ENCODE measurements at regions not wholly inside any gene's neighbourhood (a gene's known extent, or its start where the extent isn't known, plus 50 kb on each side); places are given as distances from the start of the nearest gene placed in this dataset.

DNA sequence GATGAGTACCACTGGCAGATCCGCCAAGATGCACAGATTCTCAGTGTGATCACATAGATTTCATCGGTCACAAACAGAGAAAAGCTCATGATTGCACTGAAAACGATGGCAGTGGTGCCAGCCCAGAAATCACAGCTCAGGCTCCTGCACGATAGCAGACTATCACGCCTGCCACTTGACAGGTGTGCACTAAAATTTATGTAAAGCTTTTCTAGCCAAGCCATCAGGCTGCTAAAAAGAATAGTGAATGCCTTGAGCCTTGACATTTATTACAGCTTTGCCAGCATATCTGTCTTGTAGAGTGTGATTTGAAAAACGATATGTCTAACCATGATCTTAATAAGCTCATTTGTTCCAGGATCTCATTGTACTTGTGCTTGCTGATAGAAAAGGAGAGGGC is 409.5 kb upstream of the CWC22 start:
- TF ChIP-seq POLR2A (IDR thresholded peaks at IDR 0.05; ENCODE audit: low read depth, low read length) (no peak), TAF1 (IDR thresholded peaks at IDR 0.05; ENCODE audit: borderline replicate concordance, low read depth, low read length) (no peak), POLR2AphosphoS5 (IDR thresholded peaks at IDR 0.05; ENCODE audit: low read depth, low read length) (no peak)
- no peak for FAIRE-seq
- no peak for DNase-seq (ENCODE audit: insufficient read length)

DNA sequence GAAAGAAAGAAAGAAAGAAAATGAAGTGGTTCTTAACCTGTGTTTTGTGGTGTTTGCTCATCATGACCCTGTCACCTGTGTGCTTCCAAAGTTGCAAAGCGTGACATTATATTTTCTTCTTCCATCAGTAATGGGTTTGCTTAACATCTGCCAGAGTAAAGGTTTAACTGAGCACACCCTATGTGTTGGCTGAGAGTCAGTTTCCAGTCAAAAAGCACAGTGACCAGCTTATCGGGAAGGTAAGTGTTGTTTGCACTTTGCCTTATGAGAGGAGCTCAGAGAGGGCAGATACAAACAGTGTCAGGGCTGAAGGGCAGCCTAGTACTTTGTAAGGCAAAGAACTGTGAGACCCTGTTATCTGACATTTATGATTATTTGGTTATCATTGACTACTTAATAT is 406.2 kb upstream of the CWC22 start:
- DNase-seq (ENCODE audit: insufficient read length) (no peak), FAIRE-seq (no peak)
- TF ChIP-seq POLR2AphosphoS5 (IDR thresholded peaks at IDR 0.05; ENCODE audit: low read depth, low read length) (no peak), TAF1 (IDR thresholded peaks at IDR 0.05; ENCODE audit: borderline replicate concordance, low read depth, low read length) (no peak), POLR2A (IDR thresholded peaks at IDR 0.05; ENCODE audit: low read depth, low read length) (no peak)

DNA sequence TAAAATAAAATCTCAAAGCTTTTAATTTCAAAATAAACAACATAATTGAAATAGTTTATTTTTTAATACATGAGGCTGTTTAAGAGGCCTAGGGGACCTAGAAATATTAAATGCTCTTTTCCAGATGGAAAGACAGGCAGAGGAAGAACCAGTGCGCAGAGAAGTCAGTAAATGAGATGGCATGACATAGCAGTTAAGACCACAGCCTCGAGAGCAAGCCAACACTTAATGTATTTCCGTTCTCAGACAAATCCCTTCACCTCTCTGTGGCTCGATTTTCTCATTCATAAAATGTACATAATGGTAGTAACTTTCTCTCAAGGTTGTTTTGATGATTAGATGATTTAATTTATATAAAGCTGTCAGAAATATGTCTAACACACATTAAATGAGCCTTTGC is 405.1 kb upstream of the CWC22 start:
- TF ChIP-seq POLR2AphosphoS5 (IDR thresholded peaks at IDR 0.05; ENCODE audit: low read depth, low read length) (no peak), TAF1 (IDR thresholded peaks at IDR 0.05; ENCODE audit: borderline replicate concordance, low read depth, low read length) (no peak), POLR2A (IDR thresholded peaks at IDR 0.05; ENCODE audit: low read depth, low read length) (no peak)
- FAIRE-seq (no peak), DNase-seq (ENCODE audit: insufficient read length) (no peak)

DNA sequence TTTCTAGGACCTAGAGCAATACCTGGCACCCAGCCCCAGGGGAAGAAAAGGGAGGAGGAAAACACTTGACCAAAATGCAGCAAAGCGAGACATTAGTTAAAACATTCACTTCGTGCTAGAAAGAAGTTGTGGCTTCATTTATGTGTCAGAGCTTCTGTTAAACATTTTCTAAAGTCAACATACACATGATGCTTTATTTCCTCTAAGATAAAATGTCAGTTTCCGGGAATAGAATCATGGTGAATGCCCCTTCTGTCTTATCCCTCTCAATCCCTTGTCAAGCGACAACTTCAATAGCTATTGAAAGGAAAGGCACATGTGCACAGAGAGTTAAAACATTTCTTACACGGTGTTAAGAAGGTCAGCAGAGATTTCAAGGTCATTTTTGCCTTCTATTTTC is 404.6 kb upstream of the CWC22 start:
- DNase-seq (ENCODE audit: insufficient read length) (no peak), FAIRE-seq (no peak)
- no peak for TF ChIP-seq TAF1 (IDR thresholded peaks at IDR 0.05; ENCODE audit: borderline replicate concordance, low read depth, low read length)
- TF ChIP-seq POLR2A (IDR thresholded peaks at IDR 0.05; ENCODE audit: low read depth, low read length), result no peak
- TF ChIP-seq POLR2AphosphoS5 (IDR thresholded peaks at IDR 0.05; ENCODE audit: low read depth, low read length), result no peak

DNA sequence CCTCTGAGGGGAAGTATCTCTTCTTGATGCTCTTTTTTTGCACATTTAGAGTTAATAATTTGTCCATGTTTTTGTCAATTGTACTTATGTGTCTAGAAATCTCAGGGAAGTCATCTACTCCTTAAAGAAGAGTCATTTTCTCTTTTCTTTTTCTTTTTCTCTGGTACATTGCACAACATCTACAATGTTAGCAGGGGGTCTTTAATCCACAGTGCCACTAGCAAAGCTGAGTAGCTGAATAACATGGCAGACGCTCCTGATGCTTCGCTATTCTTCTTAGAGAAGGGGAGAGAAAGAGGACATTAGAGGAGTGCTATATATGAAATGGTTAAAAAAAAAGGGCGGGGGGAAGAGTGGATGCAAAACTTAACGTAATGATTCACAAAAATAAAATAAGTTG is 399.6 kb upstream of the CWC22 start:
- no peak for DNase-seq (ENCODE audit: insufficient read length)
- TF ChIP-seq POLR2A (IDR thresholded peaks at IDR 0.05; ENCODE audit: low read depth, low read length), result no peak
- TF ChIP-seq POLR2AphosphoS5 (IDR thresholded peaks at IDR 0.05; ENCODE audit: low read depth, low read length), result no peak
- no peak for TF ChIP-seq TAF1 (IDR thresholded peaks at IDR 0.05; ENCODE audit: borderline replicate concordance, low read depth, low read length)
- FAIRE-seq, result no peak

DNA sequence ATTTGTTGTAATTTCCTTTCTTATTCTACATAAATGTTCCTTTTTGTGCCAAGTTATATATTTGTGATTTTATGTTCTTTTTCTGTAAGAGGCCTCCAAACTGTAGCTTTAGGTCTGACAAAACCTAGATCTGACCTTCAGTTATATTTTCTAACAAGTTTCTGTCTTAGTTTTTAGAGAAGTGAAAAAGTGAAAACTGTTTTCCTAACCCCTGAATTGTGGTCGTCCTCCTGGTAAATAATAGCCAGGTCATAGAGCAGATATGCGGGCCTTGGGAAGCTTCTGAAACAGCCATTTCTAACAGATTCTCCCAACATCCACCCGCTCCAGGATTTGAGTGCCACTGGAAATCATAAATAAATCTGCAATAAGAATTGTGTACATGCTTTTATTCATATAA is 398.4 kb upstream of the CWC22 start:
- no peak for TF ChIP-seq POLR2AphosphoS5 (IDR thresholded peaks at IDR 0.05; ENCODE audit: low read depth, low read length)
- TF ChIP-seq POLR2A (IDR thresholded peaks at IDR 0.05; ENCODE audit: low read depth, low read length), result no peak
- no peak for TF ChIP-seq TAF1 (IDR thresholded peaks at IDR 0.05; ENCODE audit: borderline replicate concordance, low read depth, low read length)
- FAIRE-seq (no peak), DNase-seq (ENCODE audit: insufficient read length) (no peak)

DNA sequence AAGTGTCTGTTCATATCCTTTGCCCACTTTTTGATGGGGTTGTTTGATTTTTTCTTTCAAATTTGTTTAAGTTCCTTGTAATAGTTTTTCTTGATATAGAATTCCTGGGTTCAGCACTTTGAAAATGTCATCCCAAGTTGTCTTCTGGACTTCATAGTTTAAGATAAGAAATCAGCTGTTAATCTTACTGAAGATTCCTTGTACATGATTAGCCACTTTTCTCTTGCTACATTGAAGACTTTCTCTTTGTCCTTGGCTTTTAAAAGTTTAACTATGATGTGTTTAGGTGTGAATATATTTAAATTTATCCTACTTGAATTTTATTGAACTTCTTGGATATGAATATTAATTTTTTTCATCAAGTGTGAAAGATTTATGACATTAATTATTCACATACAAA is 387.2 kb upstream of the CWC22 start:
- TF ChIP-seq POLR2A (IDR thresholded peaks at IDR 0.05; ENCODE audit: low read depth, low read length), result no peak
- no peak for TF ChIP-seq TAF1 (IDR thresholded peaks at IDR 0.05; ENCODE audit: borderline replicate concordance, low read depth, low read length)
- no peak for TF ChIP-seq POLR2AphosphoS5 (IDR thresholded peaks at IDR 0.05; ENCODE audit: low read depth, low read length)
- DNase-seq (ENCODE audit: insufficient read length) (no peak), FAIRE-seq (no peak)

DNA sequence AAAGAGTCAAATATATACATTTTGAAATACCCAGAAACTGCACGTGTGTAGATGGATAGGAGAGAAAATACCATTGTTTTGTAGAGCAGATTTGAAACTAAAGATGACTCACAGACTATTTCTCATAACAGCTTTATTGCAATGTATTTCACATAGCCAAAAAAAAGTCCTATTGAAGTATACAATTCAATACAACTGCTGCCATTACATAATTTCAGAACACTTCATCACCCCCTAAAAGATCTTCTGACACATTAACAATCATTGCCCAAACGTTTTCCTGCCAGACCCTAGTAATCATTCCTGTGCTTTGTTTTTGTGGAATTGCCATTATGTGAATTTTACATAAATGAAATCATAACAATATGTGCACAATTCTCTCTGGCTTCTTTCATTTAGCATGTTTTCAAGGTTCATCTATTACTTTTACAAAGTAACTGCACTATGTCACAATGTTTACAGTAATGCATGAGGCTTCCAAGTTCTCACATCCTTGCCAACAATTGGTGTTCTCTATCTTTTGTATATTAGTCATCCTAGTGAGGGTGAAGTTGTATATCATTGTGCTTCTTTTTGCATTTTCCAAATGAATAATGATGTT is 378.6 kb upstream of the CWC22 start:
- no peak for TF ChIP-seq POLR2A (IDR thresholded peaks at IDR 0.05; ENCODE audit: low read depth, low read length)
- no peak for TF ChIP-seq POLR2AphosphoS5 (IDR thresholded peaks at IDR 0.05; ENCODE audit: low read depth, low read length)
- no peak for TF ChIP-seq TAF1 (IDR thresholded peaks at IDR 0.05; ENCODE audit: borderline replicate concordance, low read depth, low read length)
- DNase-seq (ENCODE audit: insufficient read length) (no peak), FAIRE-seq (peak; percentile 36)

DNA sequence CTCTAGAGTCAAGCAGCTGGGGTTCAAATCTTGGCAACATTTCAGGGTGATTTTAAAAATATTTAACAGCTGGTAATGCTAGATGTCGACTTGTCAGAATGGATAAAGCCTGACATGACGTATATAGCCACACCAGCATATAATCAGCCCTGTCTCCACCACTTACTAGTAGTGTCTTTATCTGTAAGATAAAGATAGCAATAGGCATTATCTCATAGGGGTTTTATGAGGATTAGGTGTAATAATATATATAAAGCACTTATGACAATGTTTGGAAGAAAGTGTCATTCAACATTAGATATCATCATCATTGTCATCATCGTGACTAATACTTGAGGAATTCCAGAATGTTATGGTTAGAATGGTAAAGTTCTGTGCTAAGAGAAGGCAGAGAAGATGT is 369.0 kb upstream of the CWC22 start:
- no peak for FAIRE-seq
- TF ChIP-seq POLR2AphosphoS5 (IDR thresholded peaks at IDR 0.05; ENCODE audit: low read depth, low read length) (no peak), TAF1 (IDR thresholded peaks at IDR 0.05; ENCODE audit: borderline replicate concordance, low read depth, low read length) (no peak), POLR2A (IDR thresholded peaks at IDR 0.05; ENCODE audit: low read depth, low read length) (no peak)
- DNase-seq (ENCODE audit: insufficient read length), result no peak

DNA sequence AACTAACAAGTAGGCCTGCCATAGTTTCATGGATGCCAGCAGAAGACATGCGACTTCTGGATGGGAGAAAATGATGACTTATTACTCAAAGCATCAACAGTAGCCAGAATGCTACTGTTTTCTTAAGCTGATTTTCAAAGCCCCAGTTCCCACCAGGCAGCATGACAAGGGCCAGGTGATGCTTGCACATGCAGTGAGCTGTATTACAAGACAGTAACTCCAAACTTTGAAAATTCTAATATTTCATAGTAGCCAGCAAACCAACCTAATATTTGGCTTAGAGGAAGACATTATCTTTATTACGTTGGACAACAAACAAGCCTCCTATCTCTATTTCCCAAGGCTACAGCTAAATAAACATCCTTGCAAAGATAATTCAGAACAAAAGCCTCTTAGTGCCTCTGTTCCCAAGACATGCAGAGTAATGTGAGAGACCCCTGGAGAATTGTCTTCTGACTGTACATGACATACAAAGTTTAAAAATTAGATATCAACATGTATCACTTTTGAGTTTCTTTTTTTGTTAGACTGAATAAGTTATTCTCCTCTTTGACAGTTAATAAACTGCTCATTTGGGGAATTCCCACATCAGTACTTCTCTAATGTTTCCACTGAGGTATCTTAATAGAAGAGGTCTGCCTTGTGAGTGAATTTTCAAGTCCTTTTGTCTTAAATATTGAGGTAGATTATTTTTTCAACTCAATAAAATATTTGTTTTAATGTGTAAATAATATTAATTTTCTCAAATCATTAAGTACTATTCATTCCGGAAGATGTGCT is 367.6 kb upstream of the CWC22 start:
- no peak for DNase-seq (ENCODE audit: insufficient read length)
- no peak for TF ChIP-seq POLR2AphosphoS5 (IDR thresholded peaks at IDR 0.05; ENCODE audit: low read depth, low read length)
- TF ChIP-seq POLR2A (IDR thresholded peaks at IDR 0.05; ENCODE audit: low read depth, low read length), result no peak
- no peak for TF ChIP-seq TAF1 (IDR thresholded peaks at IDR 0.05; ENCODE audit: borderline replicate concordance, low read depth, low read length)
- FAIRE-seq, result no peak

DNA sequence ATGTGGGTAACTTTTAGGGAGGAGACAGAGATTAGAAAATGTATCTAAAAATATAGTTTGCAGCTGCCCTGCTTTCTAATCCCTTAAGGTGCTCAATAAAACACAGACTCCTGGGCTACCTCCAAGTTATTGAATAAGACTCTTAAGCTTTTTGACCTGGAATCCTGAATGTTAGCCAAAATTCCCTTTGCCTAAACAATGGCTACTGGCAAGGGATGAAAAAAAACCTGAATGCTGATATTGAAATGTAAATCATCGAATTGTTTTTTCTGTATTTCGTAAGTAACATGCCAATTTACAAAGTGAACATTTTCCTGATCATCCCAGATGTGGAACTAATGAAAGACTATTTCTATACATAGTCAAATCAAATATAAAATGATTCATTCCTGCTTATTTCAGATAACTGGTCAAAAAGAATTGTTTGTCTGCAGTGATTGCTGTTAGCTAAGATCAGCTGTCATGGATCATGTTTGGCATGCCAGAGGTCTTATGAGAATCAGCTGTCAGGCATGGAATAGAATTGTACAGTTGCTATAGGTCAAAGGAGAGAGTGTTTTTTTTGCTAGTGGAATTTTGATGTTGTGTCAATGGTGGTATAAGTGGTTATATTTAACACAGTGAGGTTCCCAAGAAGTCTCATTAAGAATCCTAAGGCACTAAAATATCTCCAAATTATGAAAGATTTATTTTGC is 363.6 kb upstream of the CWC22 start:
- TF ChIP-seq POLR2AphosphoS5 (IDR thresholded peaks at IDR 0.05; ENCODE audit: low read depth, low read length) (no peak), TAF1 (IDR thresholded peaks at IDR 0.05; ENCODE audit: borderline replicate concordance, low read depth, low read length) (no peak), POLR2A (IDR thresholded peaks at IDR 0.05; ENCODE audit: low read depth, low read length) (no peak)
- no peak for FAIRE-seq
- no peak for DNase-seq (ENCODE audit: insufficient read length)

DNA sequence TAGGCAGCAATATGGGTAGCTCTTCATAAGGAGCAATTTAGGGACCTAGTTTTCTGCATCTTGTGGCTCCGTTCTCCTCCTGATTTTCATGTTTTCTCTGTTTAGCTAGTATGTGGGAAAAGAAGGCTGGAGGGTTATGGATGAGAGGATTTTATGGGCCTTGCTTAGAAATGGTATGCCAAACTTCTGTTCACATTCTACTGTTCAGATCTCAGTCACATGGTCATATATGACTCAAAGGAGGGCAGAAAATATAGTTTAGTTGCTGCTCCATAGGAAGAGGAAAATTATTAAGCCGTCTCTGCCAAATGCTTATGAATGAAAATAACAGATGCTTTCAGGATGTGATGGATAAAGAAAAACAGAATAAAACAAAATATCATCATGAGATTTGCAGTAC is 361.8 kb upstream of the CWC22 start:
- TF ChIP-seq TAF1 (IDR thresholded peaks at IDR 0.05; ENCODE audit: borderline replicate concordance, low read depth, low read length), result no peak
- no peak for TF ChIP-seq POLR2AphosphoS5 (IDR thresholded peaks at IDR 0.05; ENCODE audit: low read depth, low read length)
- TF ChIP-seq POLR2A (IDR thresholded peaks at IDR 0.05; ENCODE audit: low read depth, low read length), result no peak
- no peak for DNase-seq (ENCODE audit: insufficient read length)
- no peak for FAIRE-seq
